ENCODE measurements at regions not wholly inside any gene's neighbourhood (a gene's known extent, or its start where the extent isn't known, plus 50 kb on each side); places are given as distances from the start of the nearest gene placed in this dataset.

DNA sequence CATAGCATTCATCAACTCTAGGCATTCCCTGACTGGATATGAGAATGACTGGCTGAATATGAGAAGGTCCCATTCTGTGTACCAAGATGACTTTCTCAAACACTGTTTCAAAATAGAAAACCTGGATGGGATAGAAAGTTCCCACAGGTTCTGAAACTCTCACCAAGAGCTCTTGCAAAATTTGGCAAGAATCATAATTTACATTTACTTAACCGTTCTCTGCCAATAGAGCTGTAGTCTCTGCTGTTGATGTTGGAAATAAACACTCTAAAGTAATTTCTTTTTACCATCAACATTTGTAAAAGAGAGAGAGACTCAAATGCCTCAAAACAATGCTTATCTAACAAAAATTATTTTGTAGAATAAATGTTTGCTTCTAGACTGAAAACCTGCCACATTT is 221.1 kb downstream of the LMO4 start:
- TF ChIP-seq, protein P1, sequence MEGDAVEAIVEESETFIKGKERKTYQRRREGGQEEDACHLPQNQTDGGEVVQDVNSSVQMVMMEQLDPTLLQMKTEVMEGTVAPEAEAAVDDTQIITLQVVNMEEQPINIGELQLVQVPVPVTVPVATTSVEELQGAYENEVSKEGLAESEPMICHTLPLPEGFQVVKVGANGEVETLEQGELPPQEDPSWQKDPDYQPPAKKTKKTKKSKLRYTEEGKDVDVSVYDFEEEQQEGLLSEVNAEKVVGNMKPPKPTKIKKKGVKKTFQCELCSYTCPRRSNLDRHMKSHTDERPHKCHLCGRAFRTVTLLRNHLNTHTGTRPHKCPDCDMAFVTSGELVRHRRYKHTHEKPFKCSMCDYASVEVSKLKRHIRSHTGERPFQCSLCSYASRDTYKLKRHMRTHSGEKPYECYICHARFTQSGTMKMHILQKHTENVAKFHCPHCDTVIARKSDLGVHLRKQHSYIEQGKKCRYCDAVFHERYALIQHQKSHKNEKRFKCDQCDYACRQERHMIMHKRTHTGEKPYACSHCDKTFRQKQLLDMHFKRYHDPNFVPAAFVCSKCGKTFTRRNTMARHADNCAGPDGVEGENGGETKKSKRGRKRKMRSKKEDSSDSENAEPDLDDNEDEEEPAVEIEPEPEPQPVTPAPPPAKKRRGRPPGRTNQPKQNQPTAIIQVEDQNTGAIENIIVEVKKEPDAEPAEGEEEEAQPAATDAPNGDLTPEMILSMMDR (conservative IDR thresholded peaks at IDR 0.05 in 1 of 2, IDR thresholded peaks at IDR 0.05 in 1 of 2; ENCODE audit: extremely low read depth in 1 of 2, insufficient read depth in 1 of 2, low read depth in 1 of 2, low read length in 2 of 2), result no peak
- no peak for TF ChIP-seq EZH2 (IDR thresholded peaks at IDR 0.05; ENCODE audit: borderline replicate concordance, low read length)
